AG10803 (cell line): ENCODE measurements at regions not wholly inside any gene's neighbourhood (a gene's known extent, or its start where the extent isn't known, plus 50 kb on each side); places are given as distances from the start of the nearest gene placed in this dataset.
A peak's percentile ranks its signal among the peaks of the same experiment; 100 is the strongest.
"Not testable (repeated sequence)": the region's sequence is repeated elsewhere in the genome, so short reads cannot be mapped to it uniquely, and the experiment has no call there.

ENCODE experiments used
- DNase-seq: peaks from one replicate; pipeline ENCODE4 v3.0.0; 2010; ENCODE audit warnings: low read depth
- H3K4me3 ChIP-seq: 2 replicates; pipeline ENCODE4 v1.5.1; 2011; ENCODE audit warnings: mild to moderate bottlenecking, low read length, control low read depth
- TF ChIP-seq, protein P1 (sequence below): conservative IDR thresholded peaks from 2 replicates; pipeline ENCODE4 v1.5.1; 2011; ENCODE audit warnings: mild to moderate bottlenecking, low read length, control low read depth, inconsistent platforms

DNA sequence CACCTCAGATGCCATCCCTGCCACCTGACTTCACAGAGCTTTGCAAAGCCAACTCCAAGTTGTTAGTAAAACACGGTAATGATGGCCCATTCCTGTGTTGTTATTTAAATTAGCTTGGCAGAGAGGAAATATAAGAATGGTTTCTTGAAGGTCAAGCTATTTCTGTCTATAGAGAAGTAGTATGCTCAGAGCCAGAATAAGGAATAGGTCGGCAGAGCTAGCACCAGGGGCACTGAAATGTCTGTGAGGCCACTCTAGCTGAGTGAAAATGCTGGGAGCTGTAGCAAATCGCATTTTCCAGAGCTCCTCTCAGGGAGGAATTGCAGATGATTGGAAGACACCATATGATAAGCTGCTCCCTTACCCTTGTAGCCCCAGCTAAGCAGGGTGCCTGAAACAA lies 615.4 kb upstream of the NR3C2 start:
- TF ChIP-seq, protein P1, sequence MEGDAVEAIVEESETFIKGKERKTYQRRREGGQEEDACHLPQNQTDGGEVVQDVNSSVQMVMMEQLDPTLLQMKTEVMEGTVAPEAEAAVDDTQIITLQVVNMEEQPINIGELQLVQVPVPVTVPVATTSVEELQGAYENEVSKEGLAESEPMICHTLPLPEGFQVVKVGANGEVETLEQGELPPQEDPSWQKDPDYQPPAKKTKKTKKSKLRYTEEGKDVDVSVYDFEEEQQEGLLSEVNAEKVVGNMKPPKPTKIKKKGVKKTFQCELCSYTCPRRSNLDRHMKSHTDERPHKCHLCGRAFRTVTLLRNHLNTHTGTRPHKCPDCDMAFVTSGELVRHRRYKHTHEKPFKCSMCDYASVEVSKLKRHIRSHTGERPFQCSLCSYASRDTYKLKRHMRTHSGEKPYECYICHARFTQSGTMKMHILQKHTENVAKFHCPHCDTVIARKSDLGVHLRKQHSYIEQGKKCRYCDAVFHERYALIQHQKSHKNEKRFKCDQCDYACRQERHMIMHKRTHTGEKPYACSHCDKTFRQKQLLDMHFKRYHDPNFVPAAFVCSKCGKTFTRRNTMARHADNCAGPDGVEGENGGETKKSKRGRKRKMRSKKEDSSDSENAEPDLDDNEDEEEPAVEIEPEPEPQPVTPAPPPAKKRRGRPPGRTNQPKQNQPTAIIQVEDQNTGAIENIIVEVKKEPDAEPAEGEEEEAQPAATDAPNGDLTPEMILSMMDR, result no peak
- DNase-seq, result no peak
- H3K4me3 ChIP-seq, result no peak overlapping the region

DNA sequence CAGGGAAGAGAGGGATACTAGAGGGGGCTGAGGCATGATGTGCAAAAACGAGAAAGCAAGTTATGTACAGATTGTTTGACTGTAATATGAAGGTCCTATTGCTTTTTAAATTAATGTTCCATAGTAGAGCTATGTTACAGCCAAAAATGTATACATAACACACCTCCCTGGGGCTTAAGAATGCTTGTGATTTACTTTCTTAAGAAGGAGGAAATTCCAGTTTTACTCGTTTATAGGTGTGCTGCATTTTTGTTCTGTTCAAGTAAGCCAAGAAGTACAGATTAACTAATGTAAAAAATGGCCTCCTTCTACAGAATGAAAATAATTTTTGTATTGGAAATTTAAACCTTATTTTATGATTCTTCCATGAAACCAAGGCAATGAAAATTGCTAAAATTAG lies 614.4 kb upstream of the NR3C2 start:
- DNase-seq, result no peak
- TF ChIP-seq, protein P1, result no peak
- no peak overlapping the region for H3K4me3 ChIP-seq

DNA sequence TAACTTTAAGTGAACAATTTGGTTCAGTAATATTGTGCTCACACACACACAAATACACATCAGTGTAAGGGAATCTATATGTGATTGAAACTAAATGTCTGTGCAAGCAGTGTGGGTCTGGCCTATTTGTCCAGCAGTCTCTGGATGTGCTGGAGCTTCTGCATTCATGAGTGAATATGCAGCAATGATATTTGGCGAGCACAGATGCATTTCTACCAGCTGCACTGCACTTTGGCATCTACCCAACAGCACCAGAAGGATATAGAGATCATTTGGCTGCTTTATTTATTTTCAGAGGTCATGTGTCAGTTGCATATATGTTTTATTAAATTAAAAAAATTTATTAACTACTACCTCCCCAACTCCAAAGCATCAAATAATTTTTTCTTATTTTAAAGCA lies 613.4 kb upstream of the NR3C2 start:
- DNase-seq, result no peak
- TF ChIP-seq, protein P1, result no peak
- no peak overlapping the region for H3K4me3 ChIP-seq

DNA sequence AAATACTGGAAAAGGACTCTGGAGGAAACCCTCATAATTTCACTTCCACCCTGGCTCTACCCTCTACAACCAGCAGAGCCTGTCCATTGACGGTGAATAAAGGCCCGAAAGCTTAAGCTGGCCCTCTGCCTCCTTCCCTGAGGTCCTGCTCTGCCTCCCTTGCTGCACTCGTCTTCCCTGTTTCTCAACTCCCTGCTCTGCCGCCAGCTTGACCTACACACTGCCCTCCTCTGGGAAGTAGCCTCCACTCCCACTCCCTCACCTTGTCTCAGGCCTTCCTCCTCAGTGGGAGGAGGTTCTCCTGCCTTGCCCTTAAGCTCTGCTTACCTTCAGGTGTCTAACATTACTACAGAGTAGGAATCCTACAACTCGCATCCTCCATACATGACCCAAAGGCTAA lies 608.6 kb upstream of the NR3C2 start:
- no peak overlapping the region for H3K4me3 ChIP-seq
- no peak for DNase-seq
- TF ChIP-seq, protein P1, result no peak

DNA sequence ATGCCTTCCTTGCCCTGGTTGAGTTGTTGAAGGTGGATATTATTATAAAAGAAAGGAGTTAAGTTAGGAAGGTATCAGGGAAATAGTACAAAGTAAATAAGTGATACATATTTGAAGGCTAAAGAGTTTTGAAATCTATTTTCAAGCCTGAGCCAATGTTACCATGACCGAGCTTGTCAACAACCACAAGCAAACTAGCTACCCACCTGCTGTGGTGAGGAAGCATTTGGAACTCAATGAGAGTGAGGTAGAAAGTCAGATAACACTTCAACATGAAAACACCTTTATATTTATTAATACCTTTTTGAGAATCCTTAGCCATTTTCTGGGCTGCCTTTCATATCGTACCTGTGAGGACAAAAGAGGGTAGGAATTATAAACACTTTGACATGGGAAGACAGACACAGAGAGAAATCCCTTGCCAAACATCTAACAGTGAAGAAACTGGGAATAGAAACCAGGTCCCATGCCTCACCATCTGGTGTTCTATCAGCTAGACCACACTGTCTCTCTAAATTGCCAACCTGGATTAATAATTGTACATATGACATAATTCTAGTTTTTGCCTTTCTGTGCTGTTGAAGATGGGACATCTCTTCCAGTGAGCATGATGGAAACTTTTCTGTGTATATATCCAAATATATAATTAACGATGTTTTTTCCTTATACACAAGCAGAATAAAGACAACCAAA lies 606.4 kb upstream of the NR3C2 start:
- TF ChIP-seq, protein P1, result no peak
- H3K4me3 ChIP-seq, result no peak overlapping the region
- DNase-seq, result no peak

DNA sequence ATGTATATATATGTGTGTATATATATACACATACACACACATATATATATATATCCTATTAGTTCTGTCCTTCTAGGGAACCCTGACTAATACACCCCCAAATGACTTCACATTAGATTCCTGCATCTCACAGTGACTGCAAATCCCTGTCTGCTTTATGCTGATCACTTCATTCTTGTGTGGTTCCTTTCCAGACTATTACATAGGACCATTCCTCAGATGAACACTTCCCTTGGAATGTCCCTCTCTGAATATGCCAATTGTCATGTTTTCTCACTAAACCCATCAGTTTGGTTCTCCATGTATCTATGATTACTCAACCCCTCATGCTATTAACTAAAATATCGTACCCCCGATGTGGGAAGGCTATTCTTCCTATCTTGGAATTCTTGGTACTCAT lies 605.2 kb upstream of the NR3C2 start:
- DNase-seq, result peak; percentile 59
- TF ChIP-seq, protein P1, result no peak
- H3K4me3 ChIP-seq, result no peak overlapping the region

DNA sequence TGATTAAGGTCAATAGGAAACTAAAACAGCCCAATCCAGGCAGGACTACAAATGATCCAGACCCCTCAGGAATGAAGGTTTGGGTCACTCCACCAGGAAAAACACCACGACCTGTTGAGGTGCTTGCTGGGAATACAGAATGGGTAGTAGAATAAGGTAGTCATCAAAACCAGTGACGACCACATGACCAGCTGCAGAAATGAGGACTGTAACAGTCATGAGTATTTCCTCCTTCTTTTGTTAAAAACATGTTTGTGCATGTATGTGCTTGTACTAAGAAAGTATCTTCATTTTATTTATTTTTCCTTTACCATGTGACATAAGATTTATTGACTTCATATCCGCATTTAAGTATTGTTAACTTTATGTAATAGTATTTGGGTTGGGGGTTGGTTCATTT lies 603.5 kb upstream of the NR3C2 start:
- TF ChIP-seq, protein P1, result no peak
- DNase-seq, result no peak
- H3K4me3 ChIP-seq, result no peak overlapping the region

DNA sequence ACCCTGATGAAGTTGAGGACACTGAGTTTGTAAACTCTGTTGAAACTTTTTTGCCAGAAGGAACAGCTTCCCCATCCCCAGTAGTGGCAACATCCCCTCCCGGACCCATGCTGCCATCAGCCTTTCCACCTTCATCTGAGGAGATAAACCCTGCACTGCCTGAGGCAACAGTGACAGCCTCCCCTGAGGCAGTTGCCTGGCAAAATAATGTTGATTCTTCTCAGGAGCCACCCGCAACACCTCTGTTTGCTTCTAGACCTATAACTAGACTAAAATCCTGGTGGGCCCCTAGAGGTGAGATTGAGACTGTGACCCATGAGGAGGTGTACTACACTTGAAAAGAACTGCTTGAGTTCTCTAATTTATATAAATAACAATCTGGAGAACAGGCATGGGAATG lies 597.6 kb upstream of the NR3C2 start:
- not testable (repeated sequence) for DNase-seq, H3K4me3 ChIP-seq
